Psoas muscle (tissue), 7 donors: ENCODE measurements at regions not wholly inside any gene's neighbourhood (a gene's known extent, or its start where the extent isn't known, plus 50 kb on each side); places are given as distances from the start of the nearest gene placed in this dataset.

ENCODE experiments used
- ATAC-seq, 4 donors: fragments of 200-7000 bp; cut with Tn5 transposase; one replicate each; pipeline ENCODE4 v1.9.1; 2020; ENCODE audit warnings: moderate library complexity in 3 of 4, mild to moderate bottlenecking in 2 of 4
- DNase-seq, 2 donors: peaks; one replicate each; pipeline ENCODE4 v3.0.0-alpha.2; 2020
- H3K27ac ChIP-seq: fragments of 200-600 bp; one replicate; pipeline ENCODE4 v1.8.0; 2022
- H3K27me3 ChIP-seq, 3 donors: fragments of 200-600 bp in 1 of 3; one replicate each; pipeline versions ENCODE4 v1.6.1 to v1.8.0; 2013 to 2022; ENCODE audit warnings: low read length in 2 of 3, mild to moderate bottlenecking in 2 of 3, moderate library complexity in 1 of 3; ENCODE audit not compliant: insufficient read depth in 3 of 3
- H3K36me3 ChIP-seq, 2 donors: fragments of 200-600 bp in 1 of 2; one replicate each; pipeline versions ENCODE4 v1.6.1 to v1.8.0; 2013 to 2022; ENCODE audit warnings: low read depth in 1 of 2, mild to moderate bottlenecking in 1 of 2, moderate library complexity in 1 of 2; ENCODE audit not compliant: insufficient read depth in 1 of 2
- H3K4me1 ChIP-seq: fragments of 200-600 bp; one replicate; pipeline ENCODE4 v1.8.0; 2022
- H3K4me3 ChIP-seq: fragments of 200-600 bp; one replicate; pipeline ENCODE4 v1.8.0; 2022; ENCODE audit warnings: mild to moderate bottlenecking
- H3K9me3 ChIP-seq: fragments of 200-600 bp; one replicate; pipeline ENCODE4 v1.8.0; 2022
- CTCF ChIP-seq: fragments of 200-600 bp; IDR thresholded peaks from one replicate; pipeline ENCODE4 v1.8.0; 2022; ENCODE audit warnings: antibody characterized with exemption
- WGBS, 3 donors: extraction: QIAGEN DNeasy Blood & Tissue Kit; methylation state at CpG; one replicate each; pipeline versions ENCODE4 v1.1.6 to v1.1.7; 2013; 5-methylcytosine and 5-hydroxymethylcytosine counted together
- intact Hi-C, 2 donors: fragments of 100-400 bp; cut with DNase I; formaldehyde crosslinking; loops; one replicate each; pipeline versions ENCODE4 v1.11.0 to v1.14.2; 2022
- donor health status: healthy with polysubstance abuse.
- donor health status: DM: no; HTN: no; CAD: no; lungs with moderate emphysema.
- donor health status: Bipolar disorder and iron deficiency.
- donor health status: healthy.
- donor health status: DM: yes; HTN: yes; CAD: no.
- donor health status: DM: no; HTN: no; CAD: no.
- donor health status: DM: yes; HTN: yes; CAD: no.

- no peaks in the 10 kb centered on the region for H3K27me3 ChIP-seq
- H3K36me3 ChIP-seq, result no peaks in the 10 kb centered on the region
- ATAC-seq (no peak), DNase-seq (no peak)
- H3K4me1 ChIP-seq, result no peaks in the 10 kb centered on the region
- H3K9me3 ChIP-seq, result no peaks in the 10 kb centered on the region
- no peak overlapping the region for H3K27ac ChIP-seq
- intact Hi-C loops, result no loop called here
- H3K4me3 ChIP-seq, result no peak overlapping the region
- TF ChIP-seq CTCF, result no peak
- WGBS, 3 donors, result 91 to 100% (median 97%) methylated on average over 1 of the region's 1 CpG
These were observed 69.7 kb upstream of the FAM83B start for GRCh38 chr6:54776891-54777290.

GRCh38 chr6:54778731-54779130, 67.8 kb upstream of the FAM83B start:
- Histone ChIP-seq H3K27me3 (no peaks in the 10 kb centered on the region), H3K27ac (no peak overlapping the region), H3K36me3 (no peaks in the 10 kb centered on the region), H3K9me3 (no peaks in the 10 kb centered on the region), H3K4me1 (no peaks in the 10 kb centered on the region), H3K4me3 (no peak overlapping the region)
- no peak for TF ChIP-seq CTCF
- intact Hi-C loops, result no loop called here
- DNase-seq (no peak), ATAC-seq (no peak)

DNA sequence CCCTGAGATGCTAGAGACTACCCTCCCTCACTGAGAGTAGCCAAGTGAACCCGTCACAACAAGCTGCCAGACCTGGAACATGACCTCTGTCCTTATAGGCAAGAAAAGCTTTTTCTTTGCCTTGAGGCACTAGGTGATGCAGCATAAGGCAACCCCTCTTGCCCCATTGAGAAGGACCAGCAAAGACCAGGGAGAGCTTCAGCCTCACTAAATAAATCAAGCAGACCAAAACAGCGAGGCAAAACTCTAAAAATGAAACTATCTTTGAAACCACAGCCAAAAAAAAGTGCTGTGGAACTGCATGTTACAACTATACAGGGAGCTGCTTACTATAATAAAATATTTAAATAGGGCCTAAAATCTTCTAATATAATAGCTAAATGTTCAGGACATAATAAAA, 62.6 kb upstream of the FAM83B start:
- H3K27me3 ChIP-seq, result no peaks in the 10 kb centered on the region
- no peak for TF ChIP-seq CTCF
- H3K27ac ChIP-seq, result no peak overlapping the region
- H3K4me1 ChIP-seq, result no peaks in the 10 kb centered on the region
- no peaks in the 10 kb centered on the region for H3K9me3 ChIP-seq
- H3K36me3 ChIP-seq, result no peaks in the 10 kb centered on the region
- DNase-seq (no peak), ATAC-seq (no peak)
- no peak overlapping the region for H3K4me3 ChIP-seq
- intact Hi-C loops, result no loop called here
- 47 to 59% (median 59%) methylated on average over 2 of the region's 2 CpGs for WGBS, 3 donors

DNA sequence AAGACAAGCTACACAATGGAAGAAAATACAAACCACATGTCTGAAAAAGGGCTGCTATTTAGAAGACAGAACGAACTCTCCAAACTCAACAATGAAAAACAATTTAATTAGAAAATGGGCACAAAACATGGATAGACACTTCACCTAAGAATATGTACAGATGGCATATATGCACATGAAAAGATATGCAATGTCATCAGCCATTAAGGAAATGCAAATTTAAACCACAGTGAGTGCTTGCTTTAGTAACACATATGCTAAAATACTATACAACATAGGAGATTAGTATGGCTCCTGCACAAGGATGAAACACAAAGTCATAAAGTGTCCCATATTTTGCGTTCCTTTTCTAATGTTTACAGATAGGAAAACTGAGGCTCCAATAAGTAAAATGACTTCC, 60.4 kb upstream of the FAM83B start:
- intact Hi-C loops, result no loop called here
- Histone ChIP-seq H3K9me3 (no peaks in the 10 kb centered on the region), H3K4me3 (no peak overlapping the region), H3K36me3 (no peaks in the 10 kb centered on the region), H3K27ac (no peak overlapping the region), H3K4me1 (no peaks in the 10 kb centered on the region), H3K27me3 (no peaks in the 10 kb centered on the region)
- ATAC-seq (no peak), DNase-seq (no peak)
- WGBS, 3 donors, result 87 to 96% (median 93%) methylated on average over 2 of the region's 2 CpGs
- TF ChIP-seq CTCF, result no peak

- H3K36me3 ChIP-seq, result no peaks in the 10 kb centered on the region
- intact Hi-C loops, result no loop called here
- DNase-seq, result no peak
- WGBS, 3 donors, result 30 to 73% (median 55%) methylated on average over 1 of the region's 1 CpG
- no peaks in the 10 kb centered on the region for H3K9me3 ChIP-seq
- no peaks in the 10 kb centered on the region for H3K27me3 ChIP-seq
- no peak overlapping the region for H3K4me3 ChIP-seq
- ATAC-seq, result no peak
- no peaks in the 10 kb centered on the region for H3K4me1 ChIP-seq
- no peak for TF ChIP-seq CTCF
- H3K27ac ChIP-seq, result no peak overlapping the region
These were observed 58.7 kb upstream of the FAM83B start for GRCh38 chr6:54787825-54788224.
